ENCODE measurements at regions not wholly inside any gene's neighbourhood (a gene's known extent, or its start where the extent isn't known, plus 50 kb on each side); places are given as distances from the start of the nearest gene placed in this dataset.

- TF ChIP-seq CTCF (IDR thresholded peaks at IDR 0.05; ENCODE audit: borderline replicate concordance): no peak
- peaks cover 52% of the 10 kb centered on the region for H3K27me3 ChIP-seq (ENCODE audit: low read depth)
- no peaks in the 10 kb centered on the region for H3K4me1 ChIP-seq
- intact Hi-C loops (cut with micrococcal nuclease): no loop called here
- H3K9me3 ChIP-seq (replicated peaks): no peaks in the 10 kb centered on the region
- no peaks in the 10 kb centered on the region for H3K36me3 ChIP-seq
- H3K4me3 ChIP-seq: no peak overlapping the region
- DNase-seq: no peak
- no peak overlapping the region for H3K27ac ChIP-seq (replicated peaks)
Observed at GRCh38 chr20:60667641-60668040, 584.4 kb upstream of the CDH4 start.

GRCh38 chr20:60669211-60669610, 582.9 kb upstream of the CDH4 start:
- H3K27ac ChIP-seq (replicated peaks): no peak overlapping the region
- no peaks in the 10 kb centered on the region for H3K4me1 ChIP-seq
- no peaks in the 10 kb centered on the region for H3K9me3 ChIP-seq (replicated peaks)
- no peak overlapping the region for H3K4me3 ChIP-seq
- no peak for DNase-seq
- no peak for TF ChIP-seq CTCF (IDR thresholded peaks at IDR 0.05; ENCODE audit: borderline replicate concordance)
- no peaks in the 10 kb centered on the region for H3K36me3 ChIP-seq
- intact Hi-C loops (cut with micrococcal nuclease): no loop called here
- H3K27me3 ChIP-seq (ENCODE audit: low read depth): peaks cover 41% of the 10 kb centered on the region

DNA sequence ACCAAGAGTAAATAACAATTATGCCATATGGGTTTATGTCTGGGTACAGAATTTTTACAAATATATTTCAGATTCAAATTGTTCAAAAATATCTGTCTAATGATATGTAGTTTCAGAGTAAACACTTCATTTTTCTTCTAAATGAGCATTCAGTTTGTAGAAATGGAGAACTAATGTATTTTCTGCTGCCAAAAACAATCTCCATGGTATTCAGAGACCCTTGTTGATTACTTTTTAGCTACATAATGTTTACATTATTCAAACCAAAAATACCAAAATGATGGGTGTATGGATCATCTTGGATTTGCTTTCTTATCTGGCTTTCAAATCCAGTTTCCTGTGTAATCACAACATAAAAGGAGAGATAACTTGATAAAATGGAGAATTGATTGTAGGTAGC, 576.0 kb upstream of the CDH4 start:
- no peak for TF ChIP-seq CTCF (IDR thresholded peaks at IDR 0.05; ENCODE audit: borderline replicate concordance)
- intact Hi-C loops (cut with micrococcal nuclease): no loop called here
- no peak overlapping the region for H3K4me3 ChIP-seq
- H3K27me3 ChIP-seq (ENCODE audit: low read depth): peaks cover 51% of the 10 kb centered on the region
- H3K4me1 ChIP-seq: no peaks in the 10 kb centered on the region
- H3K9me3 ChIP-seq (replicated peaks): no peaks in the 10 kb centered on the region
- H3K27ac ChIP-seq (replicated peaks): no peak overlapping the region
- DNase-seq: no peak
- H3K36me3 ChIP-seq: no peaks in the 10 kb centered on the region

DNA sequence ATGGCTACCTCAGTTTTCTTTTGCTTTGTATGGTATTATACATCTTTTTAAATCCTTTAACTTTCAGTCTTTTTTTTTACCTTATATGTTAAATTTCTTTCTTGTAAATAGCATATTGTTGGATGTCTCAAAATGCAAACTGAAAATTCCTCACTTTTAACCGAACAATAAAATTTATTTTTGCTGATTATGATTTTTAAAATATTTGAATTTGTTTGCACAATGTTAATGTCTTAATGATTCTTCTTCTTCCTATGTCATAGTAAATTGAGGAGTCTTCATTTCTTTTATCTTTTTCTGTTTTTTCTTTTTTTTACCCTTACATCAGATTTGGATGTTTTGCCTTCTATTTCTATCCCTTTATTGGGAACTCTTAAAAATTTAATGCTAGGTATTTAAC, 574.2 kb upstream of the CDH4 start:
- Histone ChIP-seq H3K36me3 (no peaks in the 10 kb centered on the region), H3K27me3 (ENCODE audit: low read depth) (peaks cover 46% of the 10 kb centered on the region), H3K9me3 (replicated peaks) (peaks cover 5% of the 10 kb centered on the region), H3K27ac (replicated peaks) (no peak overlapping the region), H3K4me1 (no peaks in the 10 kb centered on the region), H3K4me3 (no peak overlapping the region)
- no peak for TF ChIP-seq CTCF (IDR thresholded peaks at IDR 0.05; ENCODE audit: borderline replicate concordance)
- no peak for DNase-seq
- intact Hi-C loops (cut with micrococcal nuclease): no loop called here

DNA sequence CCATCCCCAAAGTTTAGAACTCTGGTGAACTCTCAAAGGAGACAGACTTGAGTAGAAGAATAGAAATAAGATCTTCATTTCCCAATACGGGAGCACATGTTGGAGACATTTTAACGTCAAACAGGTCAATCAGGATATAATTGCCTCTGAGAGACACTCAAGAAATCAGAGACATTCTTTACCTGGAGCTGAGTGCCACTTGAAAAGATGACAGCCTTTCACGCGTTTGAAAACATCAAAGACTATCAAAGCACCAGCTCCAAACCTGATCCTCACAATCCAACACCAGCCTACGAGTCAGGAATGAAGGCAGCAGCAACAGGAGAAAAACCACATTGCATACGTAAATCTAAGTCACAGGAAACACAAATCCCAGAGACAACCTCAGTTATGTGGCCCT, 571.5 kb upstream of the CDH4 start:
- no peak overlapping the region for H3K27ac ChIP-seq (replicated peaks)
- TF ChIP-seq CTCF (IDR thresholded peaks at IDR 0.05; ENCODE audit: borderline replicate concordance): no peak
- DNase-seq: no peak
- no peaks in the 10 kb centered on the region for H3K36me3 ChIP-seq
- peaks cover 45% of the 10 kb centered on the region for H3K27me3 ChIP-seq (ENCODE audit: low read depth)
- intact Hi-C loops (cut with micrococcal nuclease): no loop called here
- no peak overlapping the region for H3K4me3 ChIP-seq
- H3K4me1 ChIP-seq: no peaks in the 10 kb centered on the region
- H3K9me3 ChIP-seq (replicated peaks): peaks cover 5% of the 10 kb centered on the region

DNA sequence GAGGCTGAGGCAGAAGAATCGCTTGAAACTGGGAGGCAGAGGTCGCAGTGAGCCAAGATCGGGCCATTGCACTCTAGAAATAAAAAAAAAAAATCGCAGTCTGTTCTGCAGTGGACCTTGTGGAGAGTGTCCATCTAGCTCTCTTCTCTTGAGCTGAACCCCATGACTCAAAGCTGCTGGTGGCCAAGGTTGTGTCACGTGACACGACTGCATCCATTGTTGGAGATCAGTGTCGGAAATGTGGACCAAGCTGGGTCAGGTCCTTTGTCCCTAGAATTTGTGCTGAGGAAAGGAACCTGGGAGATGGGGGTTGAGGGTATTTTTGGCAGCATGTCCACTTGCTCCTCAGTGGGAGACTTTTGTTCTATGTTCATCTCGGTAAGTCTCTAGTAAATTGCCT, 564.8 kb upstream of the CDH4 start:
- Histone ChIP-seq H3K27me3 (ENCODE audit: low read depth) (peaks cover 44% of the 10 kb centered on the region), H3K4me3 (no peak overlapping the region), H3K27ac (replicated peaks) (no peak overlapping the region), H3K36me3 (no peaks in the 10 kb centered on the region), H3K9me3 (replicated peaks) (no peaks in the 10 kb centered on the region), H3K4me1 (no peaks in the 10 kb centered on the region)
- DNase-seq: no peak
- TF ChIP-seq CTCF (IDR thresholded peaks at IDR 0.05; ENCODE audit: borderline replicate concordance): no peak
- intact Hi-C loops (cut with micrococcal nuclease): no loop called here
